ENCODE measurements at regions not wholly inside any gene's neighbourhood (a gene's known extent, or its start where the extent isn't known, plus 50 kb on each side); places are given as distances from the start of the nearest gene placed in this dataset.
"Not testable (repeated sequence)": the region's sequence is repeated elsewhere in the genome, so short reads cannot be mapped to it uniquely, and the experiment has no call there.

- in situ Hi-C loops (cut with HindIII; ENCODE audit: low sequenced_read_pairs): loop anchor here (5.0 kb wide), 1 partner anchor 453 kb away; no protein-coding TSS in a partner anchor
Measured at GRCh38 chr2:13308989-13309388, 592.3 kb downstream of the TRIB2 start.

DNA sequence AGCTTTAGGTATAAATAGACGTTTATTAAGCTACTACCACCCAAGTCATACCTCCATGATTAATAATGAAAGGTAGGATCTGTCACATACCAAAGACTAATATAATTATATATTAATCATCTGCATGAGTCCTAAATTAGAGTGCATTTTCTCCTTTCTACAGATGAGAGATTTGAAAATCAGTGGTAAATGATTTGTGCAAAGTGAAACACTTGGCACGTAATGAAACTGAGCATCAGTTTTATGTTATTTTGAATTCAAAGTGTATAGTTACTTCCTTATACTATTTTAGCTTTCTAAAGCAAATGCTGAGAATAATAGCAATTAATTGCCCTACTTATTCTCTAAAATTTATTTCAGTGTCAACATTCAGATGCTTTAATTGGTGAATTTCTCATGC lies 615.3 kb downstream of the TRIB2 start:
- in situ Hi-C loops (cut with HindIII; ENCODE audit: low sequenced_read_pairs): no loop called here

- in situ Hi-C loops (cut with HindIII; ENCODE audit: low sequenced_read_pairs): not testable (repeated sequence)
Measured at GRCh38 chr2:13334071-13334470, 617.3 kb downstream of the TRIB2 start.

GRCh38 chr2:13334545-13334944 lies 617.8 kb downstream of the TRIB2 start:
- in situ Hi-C loops (cut with HindIII; ENCODE audit: low sequenced_read_pairs): no loop called here

DNA sequence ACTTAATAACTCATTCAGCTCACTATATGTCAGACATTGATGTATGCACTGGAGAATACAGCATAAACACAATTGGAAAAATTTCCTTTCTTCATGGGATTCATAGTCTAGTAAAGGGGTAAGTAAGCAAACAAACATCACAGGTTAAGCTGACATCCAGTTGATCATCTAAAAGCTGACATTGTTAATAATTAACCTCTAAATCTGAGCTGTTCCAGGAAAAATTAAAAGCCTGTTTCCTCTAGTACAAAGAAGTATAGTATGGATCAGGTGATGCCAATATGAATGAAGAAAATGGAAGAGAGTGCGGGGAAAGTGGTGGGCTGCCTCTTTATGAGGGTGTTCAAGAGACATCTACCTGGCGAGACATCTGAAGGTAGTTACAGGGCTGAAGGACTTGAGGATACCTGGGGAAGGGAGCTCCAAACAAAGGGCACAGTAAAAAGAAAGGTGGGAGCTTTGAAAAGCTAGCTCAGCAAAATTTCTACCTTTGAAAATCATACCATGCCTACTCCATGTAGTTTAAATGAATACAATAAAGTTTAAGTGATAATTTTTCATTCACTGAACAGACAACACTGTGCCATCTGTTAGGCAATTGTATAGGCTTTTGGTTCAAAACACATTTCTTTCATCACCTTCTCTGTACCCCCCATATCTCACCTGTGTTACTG lies 619.3 kb downstream of the TRIB2 start:
- in situ Hi-C loops (cut with HindIII; ENCODE audit: low sequenced_read_pairs): no loop called here

DNA sequence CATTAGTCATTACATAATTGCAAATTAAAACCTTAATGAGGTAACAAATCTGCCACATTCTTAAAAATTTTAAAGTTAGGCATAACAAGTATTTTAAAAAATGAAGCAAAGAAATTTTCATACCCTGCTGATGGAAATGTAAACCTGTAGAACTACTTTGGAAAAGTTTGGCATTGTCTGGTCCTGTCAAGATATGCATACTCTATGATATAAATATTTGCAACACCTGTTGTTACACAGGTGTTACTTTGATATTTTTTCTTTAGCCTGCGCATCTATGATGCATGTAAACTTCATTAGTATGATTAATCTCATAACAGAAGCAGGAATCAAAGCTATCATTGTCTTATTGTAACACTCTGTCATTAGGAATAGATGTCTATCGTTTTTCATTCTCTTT lies 634.3 kb downstream of the TRIB2 start:
- in situ Hi-C loops (cut with HindIII; ENCODE audit: low sequenced_read_pairs): no loop called here

GRCh38 chr2:13353083-13353482 lies 636.3 kb downstream of the TRIB2 start:
- in situ Hi-C loops (cut with HindIII; ENCODE audit: low sequenced_read_pairs): no loop called here

DNA sequence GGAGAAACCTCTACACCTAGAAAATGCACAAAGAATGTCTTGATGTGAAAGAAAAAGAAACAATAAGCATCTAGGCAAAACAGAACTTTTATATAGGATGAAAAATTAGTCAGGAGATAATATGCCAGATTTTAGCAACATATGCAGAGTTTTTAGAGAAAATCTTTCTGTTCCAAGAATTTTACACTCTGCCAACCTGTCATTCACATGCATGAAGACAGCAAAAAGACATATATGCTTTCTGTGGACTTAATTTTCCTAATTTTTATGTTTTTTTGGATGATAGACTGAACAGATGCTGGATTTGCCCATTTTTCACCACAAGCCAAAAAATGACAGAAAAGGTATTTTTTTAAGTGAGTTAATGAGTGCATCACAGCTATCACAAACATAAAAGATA lies 637.3 kb downstream of the TRIB2 start:
- in situ Hi-C loops (cut with HindIII; ENCODE audit: low sequenced_read_pairs): no loop called here

- in situ Hi-C loops (cut with HindIII; ENCODE audit: low sequenced_read_pairs): not testable (repeated sequence)
Measured at GRCh38 chr2:13381928-13382327, 665.2 kb downstream of the TRIB2 start.

GRCh38 chr2:13389172-13389571 lies 672.4 kb downstream of the TRIB2 start:
- in situ Hi-C loops (cut with HindIII; ENCODE audit: low sequenced_read_pairs): not testable (repeated sequence)

- in situ Hi-C loops (cut with HindIII; ENCODE audit: low sequenced_read_pairs): no loop called here
Measured at GRCh38 chr2:13390676-13391075, 673.9 kb downstream of the TRIB2 start.

GRCh38 chr2:13401312-13401711 lies 684.6 kb downstream of the TRIB2 start:
- in situ Hi-C loops (cut with HindIII; ENCODE audit: low sequenced_read_pairs): no loop called here

- in situ Hi-C loops (cut with HindIII; ENCODE audit: low sequenced_read_pairs): no loop called here
Measured at GRCh38 chr2:13413989-13414388, 697.3 kb downstream of the TRIB2 start.

DNA sequence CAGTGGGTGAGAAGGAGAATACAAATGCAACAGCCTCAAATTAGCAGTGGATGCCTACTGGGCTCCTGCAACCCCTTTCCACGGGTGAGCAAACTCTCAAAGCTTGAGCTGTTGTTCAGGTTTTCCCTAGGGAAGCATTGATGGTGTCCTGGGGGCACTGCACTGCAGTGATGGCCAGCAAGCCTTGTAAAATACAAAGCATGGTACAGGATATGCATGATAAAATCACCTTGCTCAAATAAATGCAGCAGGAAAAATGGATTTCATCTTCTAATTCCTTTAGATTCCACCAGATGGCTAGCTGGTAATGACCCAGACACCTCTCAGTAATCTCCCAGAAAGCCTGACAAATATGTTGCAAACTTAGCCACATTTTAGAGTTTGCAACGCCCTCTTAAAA lies 698.2 kb downstream of the TRIB2 start:
- in situ Hi-C loops (cut with HindIII; ENCODE audit: low sequenced_read_pairs): no loop called here

- in situ Hi-C loops (cut with HindIII; ENCODE audit: low sequenced_read_pairs): no loop called here
Measured at GRCh38 chr2:13433954-13434353, 717.2 kb downstream of the TRIB2 start.

GRCh38 chr2:13443554-13444261 lies 727.0 kb downstream of the TRIB2 start:
- in situ Hi-C loops (cut with HindIII; ENCODE audit: low sequenced_read_pairs): not testable (repeated sequence)

DNA sequence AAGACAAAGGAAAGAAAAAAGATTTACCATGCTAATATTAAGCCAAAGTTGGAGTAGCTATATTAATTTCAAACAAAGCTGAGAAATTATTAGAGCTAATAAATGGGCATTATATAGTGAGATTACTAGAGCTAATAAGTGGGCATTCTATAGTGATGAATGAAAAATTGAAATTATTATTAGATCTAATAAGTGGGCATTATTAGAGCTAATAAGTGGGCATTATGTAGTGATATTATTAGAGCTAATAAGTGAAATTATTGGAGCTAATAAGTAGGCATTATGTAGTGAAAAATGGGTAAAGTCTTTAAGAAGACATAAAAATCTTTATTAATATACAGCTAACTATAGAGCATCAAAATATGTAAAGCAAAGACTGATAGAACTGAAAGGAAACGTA lies 745.7 kb downstream of the TRIB2 start:
- in situ Hi-C loops (cut with HindIII; ENCODE audit: low sequenced_read_pairs): no loop called here

DNA sequence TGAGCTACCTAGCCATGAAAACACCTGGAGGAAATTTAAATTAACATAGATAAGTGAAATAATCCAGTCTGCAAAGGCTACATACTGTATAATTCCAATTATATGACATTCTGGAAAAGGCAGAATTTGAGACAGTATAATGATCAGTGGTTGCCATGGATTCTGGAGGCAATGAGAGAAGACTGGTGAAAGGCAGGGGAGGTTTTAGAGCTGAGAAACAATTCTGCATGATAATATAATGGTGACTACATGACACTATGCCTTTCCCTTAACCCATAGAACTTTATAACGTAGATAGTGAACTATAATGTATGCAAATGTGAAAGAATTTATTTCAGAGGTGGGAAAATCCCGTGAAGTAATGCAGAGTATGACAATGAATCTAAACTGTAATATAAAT lies 749.3 kb downstream of the TRIB2 start:
- in situ Hi-C loops (cut with HindIII; ENCODE audit: low sequenced_read_pairs): no loop called here

DNA sequence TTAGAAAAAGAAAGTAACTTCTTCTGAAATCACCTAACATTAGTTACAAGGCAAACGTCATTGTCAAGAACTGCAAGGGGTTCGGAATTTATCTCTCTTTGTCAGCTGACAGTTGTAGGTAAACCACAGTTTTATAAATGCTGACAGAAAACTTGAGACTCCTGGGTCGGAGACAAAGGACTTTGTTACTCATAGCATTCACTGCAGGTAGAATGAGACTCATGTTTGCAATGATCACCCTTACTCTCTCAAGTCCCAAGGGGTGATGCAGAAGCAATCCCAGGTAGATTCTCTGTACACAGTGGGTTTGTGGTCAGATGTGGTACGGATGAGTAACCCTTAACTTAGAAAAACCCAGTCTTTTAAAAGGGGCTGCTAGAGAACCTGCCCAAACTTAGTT lies 757.8 kb downstream of the TRIB2 start:
- in situ Hi-C loops (cut with HindIII; ENCODE audit: low sequenced_read_pairs): no loop called here

GRCh38 chr2:13480057-13480456 lies 763.3 kb downstream of the TRIB2 start:
- in situ Hi-C loops (cut with HindIII; ENCODE audit: low sequenced_read_pairs): no loop called here

DNA sequence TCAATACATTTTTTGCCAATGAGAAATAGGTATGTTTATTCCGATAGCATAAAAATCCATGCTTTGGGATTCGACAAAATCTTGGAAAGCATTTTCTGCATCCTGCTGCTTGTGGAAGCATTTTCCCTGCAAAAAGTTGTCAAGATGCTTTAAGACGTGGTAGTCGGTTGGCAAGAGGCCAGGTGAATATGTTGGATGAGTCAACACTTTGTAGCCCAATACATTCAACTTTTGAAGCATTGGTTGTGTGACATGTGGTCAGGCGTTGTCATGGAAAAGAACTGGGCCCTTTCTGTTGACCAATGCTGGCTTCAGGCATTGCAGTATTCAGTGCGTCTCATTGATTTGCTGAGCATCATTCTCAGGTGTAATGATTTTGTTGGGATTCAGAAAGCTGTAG lies 764.5 kb downstream of the TRIB2 start:
- in situ Hi-C loops (cut with HindIII; ENCODE audit: low sequenced_read_pairs): no loop called here

- in situ Hi-C loops (cut with HindIII; ENCODE audit: low sequenced_read_pairs): no loop called here
Measured at GRCh38 chr2:13485256-13485655, 768.5 kb downstream of the TRIB2 start.

DNA sequence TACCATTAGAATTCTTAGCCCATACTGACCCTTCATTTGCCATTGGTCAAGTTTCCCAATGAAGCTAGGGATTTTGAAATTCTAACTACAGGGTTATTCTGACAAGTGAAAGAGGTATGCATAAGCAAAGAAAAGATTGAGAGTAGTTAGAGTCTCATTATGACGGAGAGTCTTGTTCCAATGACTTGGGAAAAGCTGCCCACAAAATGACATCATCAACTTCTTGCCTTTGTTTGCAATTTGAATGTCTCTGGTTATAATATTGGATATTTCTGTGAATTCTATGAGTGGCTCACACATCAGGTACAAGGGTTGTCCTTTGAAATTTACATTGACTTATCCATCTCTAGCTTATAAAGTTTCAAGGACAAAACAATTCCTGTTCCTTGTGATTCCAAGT lies 772.2 kb downstream of the TRIB2 start:
- in situ Hi-C loops (cut with HindIII; ENCODE audit: low sequenced_read_pairs): no loop called here
